ENCODE measurements at regions not wholly inside any gene's neighbourhood (a gene's known extent, or its start where the extent isn't known, plus 50 kb on each side); places are given as distances from the start of the nearest gene placed in this dataset.
"Not testable (repeated sequence)": the region's sequence is repeated elsewhere in the genome, so short reads cannot be mapped to it uniquely, and the experiment has no call there.

DNA sequence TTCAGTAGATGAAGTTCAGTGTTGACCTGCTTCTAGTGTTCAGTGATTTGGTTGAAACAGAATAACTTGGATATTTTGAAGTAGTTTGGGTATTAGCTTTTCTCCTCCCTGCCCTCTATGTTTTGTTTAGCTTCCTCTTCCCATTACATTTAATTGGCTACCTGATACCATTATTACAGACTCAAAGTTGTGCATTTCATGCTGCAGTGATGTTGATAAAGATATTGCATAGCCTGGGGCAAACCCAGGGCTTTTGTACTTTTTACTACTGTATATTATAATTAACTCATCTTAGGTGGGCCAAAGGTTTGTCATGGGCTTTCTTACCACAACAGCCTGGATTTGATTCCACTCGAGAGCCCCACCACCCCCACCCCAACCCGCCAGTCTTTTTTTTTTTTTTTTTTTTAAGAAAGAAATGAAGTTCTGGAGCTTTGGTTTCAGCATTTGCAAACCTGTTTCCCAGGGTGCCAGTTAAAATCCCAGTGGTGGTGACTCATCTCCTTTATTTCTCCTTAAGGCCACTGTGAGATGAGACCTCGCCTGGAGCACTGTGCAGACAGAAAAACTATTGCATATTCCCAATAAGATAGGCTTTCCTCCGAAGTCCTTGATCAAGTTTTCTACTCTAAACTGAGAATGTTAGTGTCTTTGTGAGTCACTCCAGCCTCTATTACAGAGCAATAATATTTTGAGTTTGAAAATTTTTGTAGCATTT lies 393.7 kb upstream of the FANCL start:
- H3K4me3 ChIP-seq (ENCODE audit: low read depth, low read length), result no peak overlapping the region

DNA sequence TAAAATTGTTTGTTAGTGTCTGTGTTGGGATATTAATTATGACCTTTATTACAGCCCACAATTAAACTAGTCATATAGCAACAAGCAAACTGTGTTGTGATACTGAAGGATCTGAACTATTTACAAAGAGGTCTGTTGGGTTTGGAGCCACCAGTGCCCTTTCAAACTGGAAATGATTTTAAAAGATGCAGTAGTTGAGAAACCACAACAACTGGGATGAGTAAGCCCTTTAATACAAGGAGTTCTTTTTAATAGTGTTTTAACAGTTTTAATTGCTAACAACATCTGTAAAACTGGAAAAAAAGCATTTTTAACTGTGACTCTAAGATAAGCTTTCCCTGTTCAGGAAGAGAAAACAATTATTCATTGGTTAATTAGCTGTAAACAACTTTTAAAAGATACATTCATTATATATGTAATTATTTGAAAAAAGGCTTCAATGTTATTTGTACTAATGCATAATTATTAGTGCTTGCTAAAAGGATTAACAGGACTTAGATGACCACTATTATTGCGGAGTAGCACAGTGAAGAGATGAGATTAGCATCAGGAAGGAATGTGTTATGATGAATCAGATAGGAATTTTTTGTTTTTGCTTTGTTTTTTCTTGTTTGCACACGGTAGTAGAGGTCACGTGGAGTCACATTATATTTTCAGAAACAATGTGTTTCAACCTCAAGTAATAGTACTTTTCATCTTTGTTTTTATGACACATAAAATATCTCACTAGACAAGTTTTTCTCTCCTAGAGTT lies 392.7 kb upstream of the FANCL start:
- no peak overlapping the region for H3K4me3 ChIP-seq (ENCODE audit: low read depth, low read length)

DNA sequence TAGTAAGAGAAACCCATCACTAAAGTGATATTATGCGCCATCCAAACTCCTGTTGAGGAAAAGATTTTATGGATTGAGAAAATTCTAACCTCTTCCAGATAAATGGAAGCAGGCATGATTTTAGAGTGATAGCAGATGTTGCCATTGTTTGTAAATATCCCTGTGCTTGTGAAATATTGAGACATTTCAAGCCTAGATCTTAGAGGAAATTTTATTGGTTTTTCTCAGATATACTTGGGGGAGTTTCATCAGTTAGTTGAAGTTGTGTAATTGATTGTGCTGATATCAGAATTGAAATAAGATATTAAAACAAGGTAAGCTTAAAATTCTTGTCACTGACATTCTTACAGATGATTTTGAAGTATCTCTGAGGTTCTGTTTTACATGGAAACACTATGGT lies 390.9 kb upstream of the FANCL start:
- H3K4me3 ChIP-seq (ENCODE audit: low read depth, low read length), result no peak overlapping the region

DNA sequence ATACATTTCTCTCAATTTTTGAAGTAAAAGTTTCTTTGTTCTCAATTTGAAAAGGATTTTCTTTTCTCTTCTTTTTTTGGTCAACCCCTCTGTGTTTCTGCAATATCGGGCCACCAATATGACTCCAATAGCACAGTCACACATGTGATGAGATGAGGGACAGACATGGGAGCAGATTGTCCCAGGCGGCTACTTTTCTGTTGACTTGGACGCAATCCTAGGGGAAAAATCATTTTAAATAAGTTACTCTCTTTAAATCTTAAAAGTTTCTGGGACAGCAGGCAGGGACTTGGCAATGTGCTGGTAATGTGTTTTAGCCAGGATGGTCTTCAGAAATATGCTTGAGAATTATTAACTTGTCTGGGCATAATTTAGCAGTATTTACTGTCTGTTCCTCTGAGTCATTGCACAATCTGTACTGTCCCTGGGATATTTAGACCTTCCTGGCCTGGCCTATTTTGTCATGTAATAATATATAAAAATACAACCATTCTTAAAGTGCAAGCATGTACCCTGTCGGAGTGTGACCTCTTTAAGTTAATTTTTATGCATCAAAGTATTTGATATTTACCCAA lies 388.5 kb upstream of the FANCL start:
- no peak overlapping the region for H3K4me3 ChIP-seq (ENCODE audit: low read depth, low read length)

DNA sequence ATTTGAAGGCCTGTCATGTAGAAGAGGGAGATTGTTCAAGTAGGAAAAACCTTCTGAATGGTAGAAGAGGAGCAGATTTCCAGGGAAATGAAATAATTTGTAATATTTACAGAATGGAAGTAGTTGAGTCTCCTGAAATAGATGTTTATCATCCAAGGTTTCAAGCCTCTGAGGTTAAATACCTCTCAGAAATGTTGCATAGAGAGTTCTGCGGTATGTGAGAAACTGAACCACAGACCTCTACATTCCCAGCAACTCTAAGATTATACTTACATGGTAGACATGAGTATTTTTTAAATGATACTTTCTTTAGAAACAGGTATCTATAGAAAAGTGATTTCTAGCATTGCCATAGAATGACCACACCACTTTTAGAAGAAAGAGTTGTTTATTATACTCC lies 379.8 kb upstream of the FANCL start:
- no peak overlapping the region for H3K4me3 ChIP-seq (ENCODE audit: low read depth, low read length)

GRCh38 chr2:58620093-58620492 lies 379.0 kb upstream of the FANCL start:
- no peak overlapping the region for H3K4me3 ChIP-seq (ENCODE audit: low read depth, low read length)

- no peak overlapping the region for H3K4me3 ChIP-seq (ENCODE audit: low read depth, low read length)
Measured at GRCh38 chr2:58616961-58617360, 375.8 kb upstream of the FANCL start.

DNA sequence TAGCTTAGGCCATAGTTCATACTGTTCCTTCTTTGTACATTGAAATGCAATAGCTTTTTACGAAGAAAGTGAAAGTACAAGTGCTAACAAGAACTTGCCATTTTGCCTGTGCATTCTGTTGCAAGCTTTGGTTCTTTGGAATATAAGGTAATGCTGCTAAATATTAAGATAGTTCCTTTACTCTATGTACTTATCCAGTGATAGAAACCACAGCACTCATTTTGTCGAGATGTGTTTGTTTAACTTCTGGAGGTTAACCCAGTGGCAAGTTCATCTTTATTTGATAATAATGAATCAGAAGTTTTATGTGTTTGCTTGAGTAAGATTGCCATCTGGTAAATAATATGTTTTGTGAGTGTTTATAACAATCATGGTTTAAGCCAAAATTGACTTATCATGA lies 373.1 kb upstream of the FANCL start:
- no peak overlapping the region for H3K4me3 ChIP-seq (ENCODE audit: low read depth, low read length)

DNA sequence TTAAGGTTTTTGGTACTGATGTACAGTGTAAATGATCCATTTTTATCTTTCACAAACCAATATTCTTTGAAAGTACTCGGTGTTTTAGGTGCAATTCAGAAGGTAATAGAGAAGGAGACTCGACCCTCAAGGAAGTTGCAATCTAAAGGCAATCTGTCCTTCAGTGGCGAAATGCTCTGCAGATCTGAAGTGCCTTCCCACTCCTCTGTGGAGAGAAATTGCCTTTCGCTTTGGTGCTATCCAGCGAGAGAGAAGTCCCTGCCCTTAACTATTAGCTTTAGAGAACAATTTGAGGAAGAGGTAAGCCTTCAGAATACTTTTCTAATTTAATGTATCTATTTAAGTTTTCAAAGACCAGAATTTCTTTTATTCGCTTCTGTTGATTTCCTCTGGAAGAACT lies 371.8 kb upstream of the FANCL start:
- no peak overlapping the region for H3K4me3 ChIP-seq (ENCODE audit: low read depth, low read length)

DNA sequence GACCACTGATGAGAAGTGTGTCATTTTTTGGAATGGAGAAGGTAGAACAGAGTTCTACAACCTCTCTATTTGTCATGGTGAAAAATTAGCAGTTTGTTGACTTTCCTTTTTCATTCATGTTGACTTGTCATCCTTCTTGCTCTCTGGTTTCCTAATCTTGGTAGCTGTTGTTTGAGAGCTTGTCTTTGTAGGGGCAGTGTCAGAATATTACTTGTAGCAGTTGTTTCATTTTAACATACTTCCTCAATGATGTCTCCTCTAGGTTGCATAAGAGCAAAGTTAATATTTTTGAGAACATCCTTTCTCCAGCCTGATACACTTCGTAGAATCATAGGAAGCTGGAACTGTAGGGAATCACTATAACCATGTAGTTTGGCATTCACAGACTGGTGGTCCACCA lies 368.2 kb upstream of the FANCL start:
- no peak overlapping the region for H3K4me3 ChIP-seq (ENCODE audit: low read depth, low read length)

DNA sequence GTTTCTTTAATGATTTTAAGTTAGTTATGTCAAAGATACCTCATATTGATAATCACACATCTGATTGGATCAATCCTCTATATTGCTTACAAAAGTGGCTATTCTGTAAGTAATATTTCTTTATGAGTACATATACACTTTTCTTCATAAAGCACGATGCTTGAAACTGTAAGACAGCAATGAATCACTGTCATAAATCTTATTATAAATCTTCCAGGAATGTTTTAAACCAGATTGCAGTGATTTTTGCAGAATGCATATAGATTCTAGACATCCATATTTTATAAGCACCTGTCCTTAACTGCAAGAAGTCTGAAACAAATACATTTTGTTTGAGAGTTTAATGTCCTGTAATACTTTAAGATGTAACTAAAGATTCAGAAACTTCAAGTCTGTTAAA lies 367.0 kb upstream of the FANCL start:
- no peak overlapping the region for H3K4me3 ChIP-seq (ENCODE audit: low read depth, low read length)

DNA sequence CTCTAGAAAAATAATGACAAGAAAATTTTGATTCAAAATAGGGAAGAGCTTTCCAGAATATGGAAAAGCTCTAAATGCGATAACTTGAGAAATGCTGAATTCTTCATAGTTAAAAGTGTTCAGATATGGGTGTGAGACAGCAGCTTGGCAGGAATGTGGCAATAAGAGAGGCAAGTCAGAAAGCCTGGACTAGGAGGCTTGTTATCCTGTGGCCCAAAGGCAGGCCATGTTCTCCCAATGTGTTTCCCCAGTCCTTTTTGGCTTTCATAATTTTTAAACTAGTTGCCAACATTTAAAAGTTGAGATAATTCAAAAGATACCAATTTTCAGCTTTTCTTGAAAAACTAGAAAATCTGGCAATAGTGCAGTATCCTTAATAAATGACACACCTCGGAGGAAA lies 366.3 kb upstream of the FANCL start:
- H3K4me3 ChIP-seq (ENCODE audit: low read depth, low read length), result no peak overlapping the region

DNA sequence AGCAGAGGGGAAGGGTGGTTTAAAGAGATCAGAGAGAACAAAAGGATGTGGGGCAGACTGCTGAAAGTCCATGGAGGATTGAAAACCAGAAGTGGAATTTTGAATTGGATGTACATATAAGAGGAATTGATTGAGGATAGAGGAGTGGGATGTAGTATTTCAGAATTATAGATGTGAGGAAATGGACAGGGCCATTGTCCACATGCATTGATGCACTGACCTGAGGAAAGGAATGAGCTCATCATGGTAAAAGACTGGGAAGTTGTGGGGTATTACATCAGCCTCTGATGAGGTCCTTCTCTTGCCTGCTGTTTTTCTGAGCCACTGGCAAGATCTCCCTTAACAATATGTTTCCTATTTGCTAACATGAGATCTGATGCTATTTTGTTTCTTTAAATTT lies 365.7 kb upstream of the FANCL start:
- H3K4me3 ChIP-seq (ENCODE audit: low read depth, low read length), result no peak overlapping the region

GRCh38 chr2:58604096-58604495 lies 363.0 kb upstream of the FANCL start:
- H3K4me3 ChIP-seq (ENCODE audit: low read depth, low read length), result no peak overlapping the region

GRCh38 chr2:58601017-58601416 lies 359.9 kb upstream of the FANCL start:
- H3K4me3 ChIP-seq (ENCODE audit: low read depth, low read length), result no peak overlapping the region

- no peak overlapping the region for H3K4me3 ChIP-seq (ENCODE audit: low read depth, low read length)
Measured at GRCh38 chr2:58598171-58598570, 357.0 kb upstream of the FANCL start.

- H3K4me3 ChIP-seq (ENCODE audit: low read depth, low read length), result no peak overlapping the region
Measured at GRCh38 chr2:58595714-58596113, 354.6 kb upstream of the FANCL start.

DNA sequence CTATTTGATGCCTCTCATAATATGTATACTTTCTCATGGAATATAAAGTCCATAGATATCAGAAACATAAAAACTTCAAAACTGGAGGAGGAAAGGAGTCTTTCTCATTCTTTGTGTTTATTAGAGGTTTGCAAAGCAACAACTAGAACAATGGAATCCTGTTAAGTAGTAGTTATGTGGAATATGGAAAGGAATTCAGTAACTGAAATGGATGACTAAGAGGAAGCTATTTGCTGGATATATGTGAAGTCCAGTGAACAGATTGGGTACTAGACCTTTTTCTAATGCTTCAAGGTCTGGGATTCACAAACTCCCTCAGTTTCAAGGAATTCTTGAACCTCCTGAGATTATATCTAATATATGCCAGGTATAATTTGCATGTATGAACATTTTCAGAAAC lies 353.6 kb upstream of the FANCL start:
- no peak overlapping the region for H3K4me3 ChIP-seq (ENCODE audit: low read depth, low read length)

DNA sequence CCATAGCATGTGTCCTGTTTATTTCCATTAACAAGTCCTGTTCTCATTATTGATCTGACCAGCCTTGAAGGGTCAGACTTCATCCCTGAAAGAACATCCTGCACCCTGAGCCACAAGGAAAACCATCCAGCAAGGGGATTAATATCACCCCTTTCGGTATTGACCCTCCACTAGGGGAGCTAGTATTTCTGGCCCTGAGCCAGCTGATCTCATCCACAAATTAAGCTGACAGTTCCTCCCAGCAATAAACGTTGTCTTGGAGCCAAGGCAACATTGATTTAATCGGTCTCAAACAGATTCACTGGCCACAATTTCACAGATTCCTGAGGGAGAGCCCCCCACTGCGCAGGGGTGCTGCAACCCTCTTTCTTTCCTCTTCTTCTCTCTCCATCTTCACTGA lies 353.1 kb upstream of the FANCL start:
- H3K4me3 ChIP-seq (ENCODE audit: low read depth, low read length), result no peak overlapping the region

DNA sequence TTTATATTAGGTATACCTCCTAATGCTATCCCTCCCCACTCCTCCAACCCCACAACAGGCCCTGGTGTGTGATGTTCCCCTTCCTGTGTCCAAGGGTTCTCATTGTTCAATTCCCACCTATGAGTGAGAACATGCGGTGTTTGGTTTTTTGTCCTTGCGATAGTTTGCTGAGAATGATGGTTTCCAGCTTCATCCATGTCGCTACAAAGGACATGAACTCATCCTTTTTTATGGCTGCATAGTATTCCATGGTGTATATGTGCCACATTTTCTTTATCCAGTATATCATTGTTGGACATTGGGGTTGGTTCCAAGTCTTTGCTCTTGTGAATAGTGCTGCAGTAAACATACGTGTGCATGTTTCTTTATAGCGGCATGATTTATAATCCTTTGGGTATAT lies 345.1 kb upstream of the FANCL start:
- H3K4me3 ChIP-seq (ENCODE audit: low read depth, low read length), result not testable (repeated sequence)

- no peak overlapping the region for H3K4me3 ChIP-seq (ENCODE audit: low read depth, low read length)
Measured at GRCh38 chr2:58585233-58585632, 344.1 kb upstream of the FANCL start.

DNA sequence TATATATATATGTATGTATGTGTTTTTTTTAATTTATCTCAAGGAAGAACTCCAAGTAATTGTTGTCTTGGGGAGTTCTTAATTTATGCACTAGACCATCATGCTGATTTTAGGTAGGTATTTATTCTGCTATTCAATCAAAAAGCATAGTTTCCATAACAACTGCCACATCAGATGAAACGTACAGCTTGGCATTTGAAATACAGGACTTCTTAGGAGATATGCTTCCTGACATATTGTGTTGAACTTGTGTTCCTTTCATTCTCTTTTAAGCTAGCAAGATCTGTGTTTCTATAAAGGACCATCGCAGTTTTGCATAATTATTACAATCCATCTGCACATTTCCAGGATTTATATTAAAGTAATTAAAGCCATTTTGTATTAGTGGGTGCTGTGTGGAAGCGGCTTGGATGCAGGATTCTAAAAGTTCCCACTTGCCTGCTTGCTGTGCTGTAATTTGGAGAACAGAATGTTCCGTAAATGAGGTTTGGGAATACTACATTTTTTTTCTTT lies 343.5 kb upstream of the FANCL start:
- no peak overlapping the region for H3K4me3 ChIP-seq (ENCODE audit: low read depth, low read length)
